SU-DHL-6 (cell line): ENCODE measurements at regions not wholly inside any gene's neighbourhood (a gene's known extent, or its start where the extent isn't known, plus 50 kb on each side); places are given as distances from the start of the nearest gene placed in this dataset.

Experiments
- CTCF ChIP-seq: fragments of 200-600 bp; sonication (generic); IDR thresholded peaks from one replicate; pipeline ENCODE4 v1.5.1; 2017; ENCODE audit warnings: antibody characterized with exemption, mild to moderate bottlenecking, low read length, moderate library complexity; ENCODE audit not compliant: insufficient read depth, poor library complexity, severe bottlenecking
- EZH2phosphoT487 ChIP-seq: fragments of 200-600 bp; sonication (generic), shearing (Covaris generic); conservative IDR thresholded peaks from 2 replicates; pipeline ENCODE4 v1.6.1; 2018; ENCODE audit warnings: mild to moderate bottlenecking, antibody characterized with exemption, low read length, moderate library complexity, mixed read lengths

- TF ChIP-seq CTCF (no peak), EZH2phosphoT487 (no peak)
Observed at GRCh38 chr12:111158992-111159391, 209.9 kb downstream of the PHETA1 start.
